Endodermal cell (in vitro differentiated cells): ENCODE measurements at regions not wholly inside any gene's neighbourhood (a gene's known extent, or its start where the extent isn't known, plus 50 kb on each side); places are given as distances from the start of the nearest gene placed in this dataset.

Source experiments
- DNase-seq: peaks from one replicate; pipeline ENCODE4 v3.0.0-alpha.2; 2017
- H3K27ac ChIP-seq: 2 replicates; pipeline ENCODE4 v1.5.1; 2013; ENCODE audit warnings: mild to moderate bottlenecking, low read depth, low read length, moderate library complexity
- H3K27me3 ChIP-seq: 2 replicates; pipeline ENCODE4 v1.6.1; 2013; ENCODE audit warnings: mild to moderate bottlenecking, low read length, moderate library complexity; ENCODE audit not compliant: insufficient read depth, control insufficient read depth, poor library complexity, severe bottlenecking
- H3K36me3 ChIP-seq: 2 replicates; pipeline ENCODE4 v1.7.0; 2013; ENCODE audit warnings: mild to moderate bottlenecking, low read length, moderate library complexity; ENCODE audit not compliant: control insufficient read depth, insufficient read depth
- H3K4me1 ChIP-seq: one replicate; pipeline ENCODE4 v1.7.0; 2013; ENCODE audit warnings: low read length; ENCODE audit not compliant: control insufficient read depth, insufficient read depth
- H3K4me3 ChIP-seq: 2 replicates; pipeline ENCODE4 v1.5.1; 2013; ENCODE audit warnings: mild to moderate bottlenecking, low read length, moderate library complexity
- H3K9ac ChIP-seq: 2 replicates; pipeline ENCODE4 v1.6.1; 2013; ENCODE audit warnings: mild to moderate bottlenecking, low read length, moderate library complexity; ENCODE audit not compliant: poor library complexity, severe bottlenecking; ENCODE audit errors: extremely low read depth
- H3K9me3 ChIP-seq: 2 replicates; pipeline ENCODE4 v1.6.1; 2013; ENCODE audit warnings: mild to moderate bottlenecking, low read length, moderate library complexity; ENCODE audit not compliant: control insufficient read depth
- H3K27ac Mint-ChIP-seq: 2 replicates; pipeline ENCODE4 v1.8.0; 2020; ENCODE audit warnings: mixed read lengths
- H3K27me3 Mint-ChIP-seq: 2 replicates; pipeline ENCODE4 v1.8.0; 2021; ENCODE audit warnings: mild to moderate bottlenecking, mixed read lengths; ENCODE audit not compliant: insufficient read depth
- H3K36me3 Mint-ChIP-seq: 2 replicates; pipeline ENCODE4 v1.8.0; 2020; ENCODE audit warnings: low read depth, mixed read lengths
- H3K4me1 Mint-ChIP-seq: 2 replicates; pipeline ENCODE4 v1.8.0; 2020; ENCODE audit warnings: mixed read lengths
- H3K4me3 Mint-ChIP-seq: 2 replicates; pipeline ENCODE4 v1.8.0; 2020; ENCODE audit warnings: mild to moderate bottlenecking, moderate library complexity, mixed read lengths
- H3K9me3 Mint-ChIP-seq: 2 replicates; pipeline ENCODE4 v1.8.0; 2020; ENCODE audit warnings: mild to moderate bottlenecking, mixed read lengths
- WGBS, 2 experiments: methylation state at CpG; one replicate each; pipeline versions ENCODE4 v1.1.5 to v1.1.7; 2013; ENCODE audit warnings: missing lambda C conversion rate in 2 of 2, mixed read lengths in 1 of 2; ENCODE audit not compliant: insufficient coverage in 1 of 2, insufficient read length in 1 of 2; 5-methylcytosine and 5-hydroxymethylcytosine counted together
- TF ChIP-seq, protein P1 (sequence below): fragments of 200-600 bp; sonication (generic); conservative IDR thresholded peaks from 2 replicates; pipeline ENCODE4 v1.5.0; 2021; ENCODE audit warnings: antibody characterized with exemption, mild to moderate bottlenecking

DNA sequence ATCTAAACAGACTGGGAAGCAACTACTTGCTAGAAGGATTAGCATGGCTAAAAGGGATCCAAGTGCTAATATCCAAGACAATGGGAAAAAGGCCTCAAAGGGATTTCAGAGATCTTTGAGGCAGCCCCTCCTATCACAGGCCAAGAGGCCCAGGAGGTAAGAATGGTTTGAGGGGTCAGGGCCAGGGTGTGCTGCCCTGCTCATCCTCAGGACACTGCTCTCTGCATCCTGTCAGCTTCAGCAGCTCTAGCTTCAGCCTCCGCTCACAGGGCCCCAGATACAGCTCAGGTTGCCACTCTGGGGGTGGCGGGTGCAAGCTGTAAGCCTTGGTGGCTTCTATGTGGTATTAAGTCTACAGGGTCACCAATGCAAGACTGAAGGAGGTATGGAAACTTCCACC lies 278.7 kb downstream of the PARP8 start:
- Mint-ChIP-seq H3K27ac (no peak overlapping the region), H3K36me3 (peaks cover 2% of the 10 kb centered on the region), H3K27me3 (no peaks in the 10 kb centered on the region), H3K9me3 (peaks cover 40% of the 10 kb centered on the region), H3K4me1 (no peaks in the 10 kb centered on the region), H3K4me3 (no peak overlapping the region)
- H3K9me3 ChIP-seq, result peaks cover 17% of the 10 kb centered on the region
- H3K27ac ChIP-seq, result no peak overlapping the region
- DNase-seq, result no peak
- WGBS, 2 experiments, result 80 to 89% methylated on average over 1 to 2 of the region's 2 CpGs
- H3K4me3 ChIP-seq, result no peak overlapping the region
- TF ChIP-seq, protein P1, sequence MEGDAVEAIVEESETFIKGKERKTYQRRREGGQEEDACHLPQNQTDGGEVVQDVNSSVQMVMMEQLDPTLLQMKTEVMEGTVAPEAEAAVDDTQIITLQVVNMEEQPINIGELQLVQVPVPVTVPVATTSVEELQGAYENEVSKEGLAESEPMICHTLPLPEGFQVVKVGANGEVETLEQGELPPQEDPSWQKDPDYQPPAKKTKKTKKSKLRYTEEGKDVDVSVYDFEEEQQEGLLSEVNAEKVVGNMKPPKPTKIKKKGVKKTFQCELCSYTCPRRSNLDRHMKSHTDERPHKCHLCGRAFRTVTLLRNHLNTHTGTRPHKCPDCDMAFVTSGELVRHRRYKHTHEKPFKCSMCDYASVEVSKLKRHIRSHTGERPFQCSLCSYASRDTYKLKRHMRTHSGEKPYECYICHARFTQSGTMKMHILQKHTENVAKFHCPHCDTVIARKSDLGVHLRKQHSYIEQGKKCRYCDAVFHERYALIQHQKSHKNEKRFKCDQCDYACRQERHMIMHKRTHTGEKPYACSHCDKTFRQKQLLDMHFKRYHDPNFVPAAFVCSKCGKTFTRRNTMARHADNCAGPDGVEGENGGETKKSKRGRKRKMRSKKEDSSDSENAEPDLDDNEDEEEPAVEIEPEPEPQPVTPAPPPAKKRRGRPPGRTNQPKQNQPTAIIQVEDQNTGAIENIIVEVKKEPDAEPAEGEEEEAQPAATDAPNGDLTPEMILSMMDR, result no peak
- H3K9ac ChIP-seq, result no peak overlapping the region
- no peaks in the 10 kb centered on the region for H3K36me3 ChIP-seq
- H3K27me3 ChIP-seq, result no peaks in the 10 kb centered on the region
- no peaks in the 10 kb centered on the region for H3K4me1 ChIP-seq

DNA sequence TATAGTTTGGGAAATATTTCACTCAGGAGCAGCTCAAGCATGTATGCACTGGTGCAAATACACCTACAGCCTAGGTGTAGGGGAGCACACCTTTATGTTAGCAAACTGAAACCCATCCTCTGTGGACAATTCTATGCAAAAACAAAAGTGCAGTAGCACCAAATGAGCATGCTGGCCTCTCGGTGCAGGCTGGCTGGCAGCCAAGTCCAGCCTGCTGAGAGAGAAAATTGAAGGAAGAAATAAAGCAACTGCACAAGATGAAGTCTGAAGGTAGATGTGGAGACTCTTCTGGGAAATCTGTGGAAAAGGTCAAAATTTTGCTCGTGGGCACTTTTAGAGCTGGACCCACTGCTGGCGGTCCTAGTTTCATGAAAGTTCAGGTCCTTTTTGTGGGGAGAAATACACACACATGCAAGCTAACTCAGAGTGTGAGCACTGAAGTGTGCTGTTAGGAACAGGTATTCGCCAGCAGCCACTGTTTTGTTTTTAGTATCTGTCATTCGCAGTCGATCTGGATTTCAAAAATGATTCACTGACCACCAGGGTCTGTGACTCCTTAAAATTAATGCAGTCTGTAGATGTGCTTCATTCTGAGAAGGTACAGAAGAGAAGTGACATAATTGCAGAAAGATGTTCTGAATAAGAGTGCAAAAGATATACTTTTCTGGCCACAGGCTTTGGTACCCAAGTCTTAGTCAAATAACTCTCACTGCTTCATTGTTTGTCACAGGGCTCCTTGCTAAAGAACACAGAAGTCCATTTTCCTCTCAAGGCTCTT lies 281.7 kb downstream of the PARP8 start:
- Histone ChIP-seq H3K4me3 (no peak overlapping the region), H3K36me3 (no peaks in the 10 kb centered on the region), H3K27ac (no peak overlapping the region), H3K9ac (no peak overlapping the region), H3K4me1 (no peaks in the 10 kb centered on the region), H3K27me3 (no peaks in the 10 kb centered on the region), H3K9me3 (peaks cover 17% of the 10 kb centered on the region)
- Mint-ChIP-seq H3K36me3 (peaks cover 2% of the 10 kb centered on the region), H3K27ac (no peak overlapping the region), H3K9me3 (peaks cover 29% of the 10 kb centered on the region), H3K4me3 (no peak overlapping the region), H3K27me3 (no peaks in the 10 kb centered on the region), H3K4me1 (no peaks in the 10 kb centered on the region)
- WGBS, 2 experiments, result 90% methylated on average over 6 of the region's 6 CpGs
- TF ChIP-seq, protein P1, result no peak
- DNase-seq, result no peak

DNA sequence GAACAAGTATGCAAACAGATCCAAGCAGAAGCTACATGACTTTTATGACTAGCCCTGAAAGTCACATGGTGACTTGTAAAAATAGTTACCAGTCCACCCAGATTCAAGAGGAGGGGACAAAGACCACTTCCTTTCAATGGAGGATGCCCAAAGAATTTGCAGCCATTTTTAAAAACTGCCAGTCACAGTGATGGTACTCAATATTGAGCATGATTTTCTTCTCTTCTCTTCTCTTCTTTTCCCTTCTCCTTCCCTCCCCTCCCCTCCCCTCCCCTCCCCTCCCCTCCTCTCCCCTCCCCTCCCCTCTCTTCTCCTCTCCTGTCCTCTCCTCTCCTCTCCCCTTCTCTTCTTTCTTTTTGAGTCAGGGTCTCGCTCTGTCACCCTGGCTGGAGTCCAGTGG lies 286.9 kb downstream of the PARP8 start:
- no peak overlapping the region for H3K4me3 Mint-ChIP-seq
- H3K36me3 Mint-ChIP-seq, result no peaks in the 10 kb centered on the region
- H3K9me3 ChIP-seq, result no peaks in the 10 kb centered on the region
- H3K9me3 Mint-ChIP-seq, result no peaks in the 10 kb centered on the region
- H3K4me1 Mint-ChIP-seq, result no peaks in the 10 kb centered on the region
- 97% methylated on average over 1 of the region's 1 CpG; no CpG with 5 or more reads in 1 of the 2 experiments for WGBS, 2 experiments
- no peak overlapping the region for H3K27ac ChIP-seq
- TF ChIP-seq, protein P1, result no peak
- no peak overlapping the region for H3K4me3 ChIP-seq
- H3K27me3 Mint-ChIP-seq, result peaks cover 4% of the 10 kb centered on the region
- no peaks in the 10 kb centered on the region for H3K4me1 ChIP-seq
- no peak overlapping the region for H3K9ac ChIP-seq
- H3K27ac Mint-ChIP-seq, result no peak overlapping the region
- peaks cover 7% of the 10 kb centered on the region for H3K27me3 ChIP-seq
- no peak for DNase-seq
- H3K36me3 ChIP-seq, result no peaks in the 10 kb centered on the region
